ENCODE measurements at regions not wholly inside any gene's neighbourhood (a gene's known extent, or its start where the extent isn't known, plus 50 kb on each side); places are given as distances from the start of the nearest gene placed in this dataset.

DNA sequence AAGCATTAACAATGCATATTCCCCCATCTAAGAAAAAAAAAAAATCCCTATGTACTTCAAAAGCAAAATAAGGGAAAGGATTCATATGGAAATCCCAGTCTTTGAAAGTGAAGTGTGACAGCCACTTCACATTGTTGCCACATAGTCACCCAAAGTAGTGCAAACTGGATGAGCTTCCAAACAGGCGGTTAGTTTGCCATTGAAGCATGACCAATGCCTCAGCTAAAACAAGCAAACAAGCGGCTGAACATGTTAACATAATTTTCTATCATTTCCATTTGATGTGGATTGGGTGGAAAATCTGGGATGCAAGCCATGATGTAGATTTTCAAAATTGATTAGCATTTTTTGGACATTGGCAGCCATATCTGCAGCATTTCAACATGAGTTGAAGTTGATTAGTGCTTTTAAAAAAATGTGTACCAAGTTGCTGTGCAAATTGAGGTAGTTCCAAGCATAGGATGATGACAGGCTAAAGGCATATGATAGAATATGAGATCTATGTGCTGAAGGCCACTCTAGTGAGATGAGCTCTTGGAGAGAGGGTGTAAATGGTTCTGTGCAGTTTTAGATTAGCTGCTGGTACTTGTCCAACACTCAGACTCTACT, 405.2 kb downstream of the NR2F2 start:
- DNase-seq (ENCODE audit: low read depth, low spot score) = no peak

GRCh38 chr15:96736384-96736783, 405.9 kb downstream of the NR2F2 start:
- no peak for DNase-seq (ENCODE audit: low read depth, low spot score)

DNA sequence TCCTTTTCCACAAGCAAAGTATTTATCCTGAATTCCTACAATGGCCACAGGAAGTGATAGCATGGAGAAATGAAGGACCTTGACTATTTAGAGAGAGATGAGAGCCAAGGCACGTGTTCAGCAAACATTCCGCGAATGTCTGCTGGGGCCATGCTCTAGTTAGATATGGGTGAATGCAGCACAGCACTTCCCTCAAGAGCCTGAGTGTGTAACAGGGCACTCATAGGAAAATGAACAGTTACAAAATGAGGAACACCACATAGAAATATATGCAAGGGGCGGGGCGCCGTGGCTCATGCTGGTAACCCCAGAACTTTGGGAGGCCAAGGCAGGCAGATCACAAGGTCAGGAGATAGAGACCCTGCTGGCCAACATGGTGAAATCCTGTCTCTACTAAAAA, 406.9 kb downstream of the NR2F2 start:
- no peak for DNase-seq (ENCODE audit: low read depth, low spot score)

GRCh38 chr15:96746665-96747064, 416.2 kb downstream of the NR2F2 start:
- no peak for DNase-seq (ENCODE audit: low read depth, low spot score)

DNA sequence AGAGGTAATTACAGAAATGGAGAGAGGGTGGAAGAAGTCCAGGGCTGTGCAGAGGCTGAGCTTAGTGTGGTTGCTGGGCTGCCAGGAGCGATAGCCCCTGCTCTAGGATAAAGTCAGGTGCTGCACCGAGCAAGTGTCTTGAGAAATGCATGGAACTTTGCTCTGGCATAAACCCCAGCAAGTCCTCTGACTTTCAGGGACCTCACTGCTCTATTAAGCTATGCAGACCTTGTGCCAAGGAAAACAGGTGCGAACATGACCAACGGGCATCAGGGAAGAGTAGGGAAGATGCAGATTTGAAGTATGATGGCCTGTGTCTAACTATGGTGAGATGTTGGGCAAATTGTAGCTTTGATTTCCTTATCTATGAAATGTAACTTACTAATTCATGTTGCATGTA, 416.8 kb downstream of the NR2F2 start:
- DNase-seq (ENCODE audit: low read depth, low spot score) = no peak

GRCh38 chr15:96750361-96750760, 419.9 kb downstream of the NR2F2 start:
- no peak for DNase-seq (ENCODE audit: low read depth, low spot score)

DNA sequence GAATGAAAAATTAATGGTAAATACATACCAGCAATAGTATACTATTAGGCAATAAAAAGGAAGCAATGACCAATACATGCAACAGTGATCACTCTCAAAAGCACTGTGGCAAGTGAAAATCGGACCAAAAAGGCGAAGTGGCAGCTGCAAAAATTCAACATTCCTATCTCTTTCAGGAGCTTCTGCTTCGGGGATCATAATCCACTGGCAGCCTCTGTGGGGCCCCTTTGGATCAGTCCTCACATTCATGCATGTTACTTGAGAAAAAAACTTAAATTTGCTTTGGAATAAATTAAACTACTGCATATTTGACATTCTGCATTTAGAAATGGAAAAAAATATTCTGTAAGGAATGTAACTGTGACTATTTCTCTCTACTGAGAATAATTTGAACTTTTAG, 425.6 kb downstream of the NR2F2 start:
- no peak for DNase-seq (ENCODE audit: low read depth, low spot score)

DNA sequence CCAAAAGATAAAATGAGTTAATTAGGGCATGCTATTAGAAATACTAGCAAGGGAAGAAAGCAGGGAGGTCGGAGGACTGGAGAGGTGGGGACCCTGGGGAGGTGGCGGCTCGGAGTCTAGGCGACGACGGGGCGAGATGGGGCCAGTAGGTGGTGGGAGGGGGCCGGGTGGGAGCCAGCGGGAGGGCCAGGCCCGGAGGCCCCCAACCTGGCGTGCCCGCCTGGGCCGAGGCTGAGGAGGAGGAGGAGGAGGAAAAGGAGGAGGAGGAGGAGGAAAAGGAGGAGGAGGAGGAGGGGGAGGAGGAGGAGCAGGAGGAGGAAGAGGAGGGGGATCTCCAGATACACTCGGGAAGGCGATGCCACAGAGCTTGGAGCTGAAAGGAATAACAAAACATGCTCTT, 426.2 kb downstream of the NR2F2 start:
- DNase-seq (ENCODE audit: low read depth, low spot score) = no peak

DNA sequence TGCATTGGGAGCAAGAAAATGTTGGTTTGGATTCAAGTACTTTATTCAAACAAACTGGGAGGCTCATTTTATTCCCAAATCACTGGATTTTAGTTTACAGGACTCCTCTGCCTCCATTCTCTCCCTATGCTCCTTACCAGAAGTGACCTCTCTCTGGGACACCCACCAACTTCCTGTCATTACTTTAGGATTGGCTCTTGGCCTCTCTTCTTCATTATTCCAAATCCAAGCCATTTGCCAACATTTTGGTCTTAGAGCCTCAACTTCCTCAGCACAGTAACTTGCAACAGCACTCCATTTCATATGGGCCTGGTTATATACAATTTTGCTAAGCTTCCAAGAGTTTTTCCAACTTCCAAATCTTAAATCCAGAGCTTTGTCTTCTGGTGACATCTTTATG, 432.1 kb downstream of the NR2F2 start:
- DNase-seq (ENCODE audit: low read depth, low spot score) = no peak

DNA sequence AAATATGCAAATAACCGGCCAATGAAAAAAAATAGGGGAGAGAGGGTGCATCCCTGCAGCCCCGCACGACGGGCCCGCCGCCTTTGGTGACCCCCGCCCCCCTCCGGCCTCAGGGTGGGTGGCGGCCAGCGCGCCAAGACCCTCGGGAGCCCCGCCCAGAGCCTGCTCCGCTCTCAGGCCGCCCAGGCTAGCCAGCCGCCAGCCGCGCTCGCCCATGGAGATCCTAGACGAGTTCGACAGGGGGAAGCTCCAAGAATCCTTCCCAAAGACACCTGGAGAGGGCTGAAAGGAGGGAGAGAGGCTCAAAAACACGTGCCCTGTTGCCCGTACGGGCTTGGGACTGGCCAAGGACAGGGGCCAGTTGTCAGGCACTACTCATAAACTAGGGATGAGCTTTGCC, 434.0 kb downstream of the NR2F2 start:
- no peak for DNase-seq (ENCODE audit: low read depth, low spot score)

- no peak for DNase-seq (ENCODE audit: low read depth, low spot score)
Measured at GRCh38 chr15:96764946-96765345, 434.4 kb downstream of the NR2F2 start.

DNA sequence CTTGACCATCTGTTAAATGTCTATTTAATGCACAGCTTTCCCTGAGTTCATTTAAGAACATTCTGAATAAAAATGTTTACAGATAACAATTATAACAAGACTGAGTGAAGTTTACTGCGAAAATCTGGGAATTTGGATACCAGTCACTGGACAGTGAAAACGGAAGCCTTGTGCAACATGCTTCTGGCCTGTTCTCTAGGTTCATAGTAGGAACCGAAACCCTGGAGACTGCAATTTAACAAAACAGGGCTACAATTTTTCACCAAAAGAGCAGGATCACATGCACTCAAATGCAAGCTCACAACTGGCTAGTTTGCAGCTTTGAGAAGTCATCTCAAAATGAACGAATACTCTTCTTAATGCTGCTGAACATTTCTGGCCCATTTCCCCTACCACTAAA, 435.9 kb downstream of the NR2F2 start:
- no peak for DNase-seq (ENCODE audit: low read depth, low spot score)

- no peak for DNase-seq (ENCODE audit: low read depth, low spot score)
Measured at GRCh38 chr15:96767703-96768434, 437.4 kb downstream of the NR2F2 start.

DNA sequence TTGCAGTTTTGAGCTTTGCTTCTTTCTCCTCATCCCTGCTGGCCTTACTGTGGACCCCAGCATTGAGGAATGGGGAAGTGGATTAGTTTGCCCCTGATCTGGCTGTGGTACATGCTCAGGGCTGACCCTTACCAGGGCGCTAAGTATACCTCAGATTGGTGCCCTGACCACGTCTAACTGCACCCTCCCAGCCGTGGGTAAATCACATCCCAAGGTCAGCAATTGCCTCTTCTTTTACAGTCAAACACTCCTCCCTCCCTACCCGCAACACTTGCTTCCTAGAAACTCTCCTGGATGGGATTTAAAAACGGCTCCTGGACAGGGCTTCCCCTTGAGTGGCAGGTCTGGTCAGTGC, 437.9 kb downstream of the NR2F2 start:
- no peak for DNase-seq (ENCODE audit: low read depth, low spot score)

- no peak for DNase-seq (ENCODE audit: low read depth, low spot score)
Measured at GRCh38 chr15:96771035-96771434, 440.5 kb downstream of the NR2F2 start.

DNA sequence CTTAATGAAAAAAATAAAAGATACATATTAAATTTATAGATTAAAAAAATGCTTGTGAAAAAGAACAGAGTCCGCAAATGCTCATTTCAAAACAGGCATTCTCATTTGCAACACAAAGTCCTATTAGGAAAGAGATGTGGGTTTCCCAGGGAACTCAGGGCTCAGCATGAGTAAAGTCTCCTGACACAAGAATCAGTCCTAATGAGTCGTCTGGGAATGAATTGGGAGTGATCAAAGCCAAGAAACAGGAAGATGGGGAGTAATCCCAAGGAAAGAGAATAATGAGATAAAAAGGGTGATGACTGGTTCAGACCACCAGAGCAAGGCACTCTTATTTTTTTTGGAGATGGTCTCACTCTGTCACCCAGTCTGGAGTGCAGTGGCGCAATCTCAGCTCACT, 443.7 kb downstream of the NR2F2 start:
- no peak for DNase-seq (ENCODE audit: low read depth, low spot score)

DNA sequence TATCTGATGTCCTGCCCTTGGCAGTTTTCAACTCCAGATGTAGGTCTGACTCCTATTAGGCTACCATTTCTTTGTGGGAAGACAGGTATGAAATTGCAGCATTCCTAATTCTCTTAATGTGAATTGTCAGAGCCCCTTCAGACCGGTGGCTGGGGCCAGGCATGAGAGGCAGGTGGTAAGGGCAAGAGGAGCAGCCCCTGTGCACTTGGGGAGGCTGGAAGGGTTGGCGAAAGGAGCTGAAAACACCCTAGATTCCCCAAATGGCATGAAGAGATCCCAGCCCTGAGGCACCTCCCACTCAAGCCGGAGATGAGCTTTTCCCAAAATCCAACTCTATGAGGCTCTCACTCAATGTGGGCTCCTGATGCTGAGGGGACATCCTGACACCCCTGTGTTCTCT, 453.2 kb downstream of the NR2F2 start:
- DNase-seq (ENCODE audit: low read depth, low spot score) = no peak

GRCh38 chr15:96790004-96790403, 459.5 kb downstream of the NR2F2 start:
- no peak for DNase-seq (ENCODE audit: low read depth, low spot score)

DNA sequence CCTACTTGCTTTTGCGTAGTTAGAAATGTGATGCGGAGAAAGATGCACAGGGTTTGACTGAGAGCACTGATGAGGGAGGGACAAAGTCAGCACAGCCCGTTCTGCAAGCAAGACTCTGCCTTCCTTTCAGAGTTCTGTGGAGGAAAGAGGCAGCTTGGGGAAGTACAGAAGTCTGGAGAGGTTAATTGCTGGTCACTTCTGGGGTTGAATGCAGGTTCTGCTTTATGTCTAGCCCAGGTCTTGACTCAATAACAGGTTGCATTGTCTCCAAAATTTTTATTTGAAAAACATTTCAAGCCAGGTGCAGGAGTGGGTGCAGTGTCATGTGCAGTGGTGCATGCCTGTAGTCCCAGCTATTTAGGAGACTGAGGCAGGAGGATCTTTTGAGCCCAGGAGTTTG, 461.7 kb downstream of the NR2F2 start:
- no peak for DNase-seq (ENCODE audit: low read depth, low spot score)

GRCh38 chr15:96796841-96797240, 466.3 kb downstream of the NR2F2 start:
- no peak for DNase-seq (ENCODE audit: low read depth, low spot score)

- DNase-seq (ENCODE audit: low read depth, low spot score) = no peak
Measured at GRCh38 chr15:96801576-96802150, 471.2 kb downstream of the NR2F2 start.

- no peak for DNase-seq (ENCODE audit: low read depth, low spot score)
Measured at GRCh38 chr15:96802611-96803255, 472.2 kb downstream of the NR2F2 start.

DNA sequence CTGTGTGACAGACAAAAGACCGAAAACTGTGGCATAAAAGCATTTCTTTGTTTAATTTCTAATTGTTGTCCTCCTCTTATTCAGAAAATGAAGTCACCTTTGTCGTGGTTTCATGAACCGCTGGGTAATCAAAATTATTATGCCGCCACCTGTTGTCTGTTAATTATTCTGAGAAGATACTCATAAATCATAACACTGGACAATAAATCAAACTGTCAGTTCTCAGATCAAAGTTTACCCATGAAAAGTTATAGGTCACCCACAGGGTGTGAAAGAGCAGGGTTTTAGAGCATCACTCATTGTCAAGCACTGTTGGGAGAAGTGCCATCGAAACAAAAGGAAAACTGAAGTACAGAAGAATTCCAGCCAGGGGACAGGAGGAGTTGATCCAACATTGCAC, 474.3 kb downstream of the NR2F2 start:
- DNase-seq (ENCODE audit: low read depth, low spot score) = no peak
